Endodermal cell (in vitro differentiated cells): ENCODE measurements at regions not wholly inside any gene's neighbourhood (a gene's known extent, or its start where the extent isn't known, plus 50 kb on each side); places are given as distances from the start of the nearest gene placed in this dataset.

ENCODE experiments used
- DNase-seq: peaks from one replicate; pipeline ENCODE4 v3.0.0-alpha.2; 2017
- H3K27ac ChIP-seq: 2 replicates; pipeline ENCODE4 v1.5.1; 2013; ENCODE audit warnings: mild to moderate bottlenecking, low read depth, low read length, moderate library complexity
- H3K27me3 ChIP-seq: 2 replicates; pipeline ENCODE4 v1.6.1; 2013; ENCODE audit warnings: mild to moderate bottlenecking, low read length, moderate library complexity; ENCODE audit not compliant: insufficient read depth, control insufficient read depth, poor library complexity, severe bottlenecking
- H3K36me3 ChIP-seq: 2 replicates; pipeline ENCODE4 v1.7.0; 2013; ENCODE audit warnings: mild to moderate bottlenecking, low read length, moderate library complexity; ENCODE audit not compliant: control insufficient read depth, insufficient read depth
- H3K4me1 ChIP-seq: one replicate; pipeline ENCODE4 v1.7.0; 2013; ENCODE audit warnings: low read length; ENCODE audit not compliant: control insufficient read depth, insufficient read depth
- H3K4me3 ChIP-seq: 2 replicates; pipeline ENCODE4 v1.5.1; 2013; ENCODE audit warnings: mild to moderate bottlenecking, low read length, moderate library complexity
- H3K9ac ChIP-seq: 2 replicates; pipeline ENCODE4 v1.6.1; 2013; ENCODE audit warnings: mild to moderate bottlenecking, low read length, moderate library complexity; ENCODE audit not compliant: poor library complexity, severe bottlenecking; ENCODE audit errors: extremely low read depth
- H3K9me3 ChIP-seq: 2 replicates; pipeline ENCODE4 v1.6.1; 2013; ENCODE audit warnings: mild to moderate bottlenecking, low read length, moderate library complexity; ENCODE audit not compliant: control insufficient read depth
- H3K27ac Mint-ChIP-seq: 2 replicates; pipeline ENCODE4 v1.8.0; 2020; ENCODE audit warnings: mixed read lengths
- H3K27me3 Mint-ChIP-seq: 2 replicates; pipeline ENCODE4 v1.8.0; 2021; ENCODE audit warnings: mild to moderate bottlenecking, mixed read lengths; ENCODE audit not compliant: insufficient read depth
- H3K36me3 Mint-ChIP-seq: 2 replicates; pipeline ENCODE4 v1.8.0; 2020; ENCODE audit warnings: low read depth, mixed read lengths
- H3K4me1 Mint-ChIP-seq: 2 replicates; pipeline ENCODE4 v1.8.0; 2020; ENCODE audit warnings: mixed read lengths
- H3K4me3 Mint-ChIP-seq: 2 replicates; pipeline ENCODE4 v1.8.0; 2020; ENCODE audit warnings: mild to moderate bottlenecking, moderate library complexity, mixed read lengths
- H3K9me3 Mint-ChIP-seq: 2 replicates; pipeline ENCODE4 v1.8.0; 2020; ENCODE audit warnings: mild to moderate bottlenecking, mixed read lengths
- WGBS, 2 experiments: methylation state at CpG; one replicate each; pipeline versions ENCODE4 v1.1.5 to v1.1.7; 2013; ENCODE audit warnings: missing lambda C conversion rate in 2 of 2, mixed read lengths in 1 of 2; ENCODE audit not compliant: insufficient coverage in 1 of 2, insufficient read length in 1 of 2; 5-methylcytosine and 5-hydroxymethylcytosine counted together
- TF ChIP-seq, protein P1 (sequence below): fragments of 200-600 bp; sonication (generic); conservative IDR thresholded peaks from 2 replicates; pipeline ENCODE4 v1.5.0; 2021; ENCODE audit warnings: antibody characterized with exemption, mild to moderate bottlenecking

DNA sequence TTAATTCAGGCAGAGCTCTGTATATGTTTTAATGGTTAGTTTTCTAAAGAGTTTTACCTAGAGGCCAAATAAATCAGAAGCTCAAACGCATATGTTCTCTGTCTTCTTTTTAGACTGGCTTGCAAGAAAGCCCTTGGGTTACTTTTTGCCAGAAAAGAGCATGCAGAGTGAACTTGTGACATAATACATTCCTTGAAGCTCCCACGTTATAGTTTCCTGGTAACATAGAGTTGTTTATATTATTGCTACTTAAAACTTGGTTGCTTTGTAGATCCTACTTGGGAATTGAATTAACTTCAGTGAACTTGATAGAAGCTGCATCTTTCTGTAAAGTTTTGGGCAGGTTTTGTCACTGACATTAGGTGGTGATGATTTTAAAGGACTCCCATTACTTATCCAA, 102.9 kb downstream of the C9orf152 start:
- Histone ChIP-seq H3K36me3 (no peaks in the 10 kb centered on the region), H3K9ac (no peak overlapping the region), H3K4me1 (peaks cover 22% of the 10 kb centered on the region), H3K9me3 (no peaks in the 10 kb centered on the region), H3K27ac (no peak overlapping the region), H3K4me3 (peak overlapping the region; percentile 26), H3K27me3 (no peaks in the 10 kb centered on the region)
- H3K27me3 Mint-ChIP-seq: no peaks in the 10 kb centered on the region
- no peak overlapping the region for H3K27ac Mint-ChIP-seq
- no peak for DNase-seq
- H3K4me1 Mint-ChIP-seq: peaks cover 48% of the 10 kb centered on the region
- H3K36me3 Mint-ChIP-seq: no peaks in the 10 kb centered on the region
- H3K9me3 Mint-ChIP-seq: no peaks in the 10 kb centered on the region
- no peak overlapping the region for H3K4me3 Mint-ChIP-seq
- TF ChIP-seq, protein P1, sequence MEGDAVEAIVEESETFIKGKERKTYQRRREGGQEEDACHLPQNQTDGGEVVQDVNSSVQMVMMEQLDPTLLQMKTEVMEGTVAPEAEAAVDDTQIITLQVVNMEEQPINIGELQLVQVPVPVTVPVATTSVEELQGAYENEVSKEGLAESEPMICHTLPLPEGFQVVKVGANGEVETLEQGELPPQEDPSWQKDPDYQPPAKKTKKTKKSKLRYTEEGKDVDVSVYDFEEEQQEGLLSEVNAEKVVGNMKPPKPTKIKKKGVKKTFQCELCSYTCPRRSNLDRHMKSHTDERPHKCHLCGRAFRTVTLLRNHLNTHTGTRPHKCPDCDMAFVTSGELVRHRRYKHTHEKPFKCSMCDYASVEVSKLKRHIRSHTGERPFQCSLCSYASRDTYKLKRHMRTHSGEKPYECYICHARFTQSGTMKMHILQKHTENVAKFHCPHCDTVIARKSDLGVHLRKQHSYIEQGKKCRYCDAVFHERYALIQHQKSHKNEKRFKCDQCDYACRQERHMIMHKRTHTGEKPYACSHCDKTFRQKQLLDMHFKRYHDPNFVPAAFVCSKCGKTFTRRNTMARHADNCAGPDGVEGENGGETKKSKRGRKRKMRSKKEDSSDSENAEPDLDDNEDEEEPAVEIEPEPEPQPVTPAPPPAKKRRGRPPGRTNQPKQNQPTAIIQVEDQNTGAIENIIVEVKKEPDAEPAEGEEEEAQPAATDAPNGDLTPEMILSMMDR: no peak
- 93 to 100% methylated on average over 2 of the region's 2 CpGs for WGBS, 2 experiments

DNA sequence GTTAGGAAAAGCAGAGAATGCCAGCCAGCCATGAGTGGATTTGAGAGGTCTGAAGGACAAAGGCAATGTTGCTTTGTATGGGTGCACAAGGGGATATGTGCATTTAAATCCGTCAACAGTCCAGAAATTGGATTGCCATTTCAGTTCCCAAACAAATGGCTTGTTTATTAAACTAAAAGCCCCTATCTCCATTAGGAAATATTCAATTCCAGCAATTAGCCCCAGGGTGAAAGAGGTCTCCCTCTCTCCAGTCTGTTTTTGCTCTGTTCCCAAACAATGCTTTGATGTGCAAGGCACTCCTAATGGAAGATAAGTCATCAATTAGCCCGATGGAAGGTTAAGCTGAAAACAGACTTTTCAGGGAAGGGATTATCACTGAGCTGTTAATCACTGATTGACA, 101.3 kb downstream of the C9orf152 start:
- no peak for DNase-seq
- 40 to 63% methylated on average over 1 to 2 of the region's 2 CpGs for WGBS, 2 experiments
- H3K36me3 Mint-ChIP-seq: no peaks in the 10 kb centered on the region
- Histone ChIP-seq H3K36me3 (no peaks in the 10 kb centered on the region), H3K4me3 (peak overlapping the region; percentile 12), H3K9ac (no peak overlapping the region), H3K4me1 (peaks cover 21% of the 10 kb centered on the region), H3K9me3 (no peaks in the 10 kb centered on the region), H3K27ac (no peak overlapping the region), H3K27me3 (no peaks in the 10 kb centered on the region)
- no peak overlapping the region for H3K4me3 Mint-ChIP-seq
- H3K9me3 Mint-ChIP-seq: no peaks in the 10 kb centered on the region
- TF ChIP-seq, protein P1: no peak
- H3K27ac Mint-ChIP-seq: no peak overlapping the region
- peaks cover 50% of the 10 kb centered on the region for H3K4me1 Mint-ChIP-seq
- no peaks in the 10 kb centered on the region for H3K27me3 Mint-ChIP-seq

DNA sequence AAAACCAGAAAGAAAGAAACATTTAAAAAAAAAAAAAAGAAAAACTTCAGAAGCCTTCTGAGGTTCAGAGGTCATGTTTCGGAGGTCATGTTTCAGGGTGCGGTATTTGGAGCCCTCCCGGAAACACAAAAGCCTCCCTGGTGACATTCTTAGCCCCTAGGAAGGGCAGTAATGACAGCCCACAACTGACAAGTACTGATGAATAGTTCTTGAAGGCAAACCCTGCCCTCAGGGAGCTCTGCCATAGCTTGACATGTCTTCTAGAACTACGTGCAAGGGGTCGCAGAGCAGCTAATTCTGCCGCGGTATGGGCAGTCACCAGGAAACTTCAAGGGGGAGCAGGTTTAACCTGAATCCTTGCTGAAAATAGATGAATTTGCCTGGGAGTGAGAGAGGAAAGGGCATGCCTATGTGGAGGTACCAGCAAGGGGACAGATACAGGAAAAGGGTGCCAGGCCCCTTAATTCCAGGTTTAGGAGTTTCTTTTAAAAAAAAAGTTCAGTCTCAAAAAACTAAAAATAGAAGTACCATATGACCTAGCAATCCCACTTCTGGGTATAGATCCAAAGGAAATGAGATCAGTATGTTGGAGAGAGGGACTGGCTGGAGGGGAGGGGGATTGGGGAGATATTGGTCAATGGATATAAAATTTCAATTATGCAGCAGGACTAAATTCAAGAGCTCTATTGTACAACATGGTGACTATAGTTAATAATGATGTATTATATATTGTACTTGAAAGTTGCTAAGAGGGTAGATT, 98.4 kb downstream of the C9orf152 start:
- peaks cover 47% of the 10 kb centered on the region for H3K4me1 Mint-ChIP-seq
- Histone ChIP-seq H3K9ac (no peak overlapping the region), H3K4me1 (peaks cover 17% of the 10 kb centered on the region), H3K27me3 (no peaks in the 10 kb centered on the region), H3K27ac (no peak overlapping the region), H3K4me3 (no peak overlapping the region), H3K36me3 (no peaks in the 10 kb centered on the region), H3K9me3 (no peaks in the 10 kb centered on the region)
- TF ChIP-seq, protein P1: no peak
- H3K27me3 Mint-ChIP-seq: no peaks in the 10 kb centered on the region
- 69 to 85% methylated on average over 7 of the region's 7 CpGs for WGBS, 2 experiments
- no peaks in the 10 kb centered on the region for H3K9me3 Mint-ChIP-seq
- no peaks in the 10 kb centered on the region for H3K36me3 Mint-ChIP-seq
- peak overlapping the region; percentile 66 for H3K27ac Mint-ChIP-seq
- H3K4me3 Mint-ChIP-seq: no peak overlapping the region
- DNase-seq: no peak
